WTC11 (cell line): ENCODE measurements at regions not wholly inside any gene's neighbourhood (a gene's known extent, or its start where the extent isn't known, plus 50 kb on each side); places are given as distances from the start of the nearest gene placed in this dataset.
"Not testable (repeated sequence)": the region's sequence is repeated elsewhere in the genome, so short reads cannot be mapped to it uniquely, and the experiment has no call there.

Experiments
- ATAC-seq: fragments of 200-7000 bp; cut with Tn5 transposase; 2 replicates; pipeline ENCODE4 v1.10.0; 2021; ENCODE audit warnings: mild to moderate bottlenecking, moderate library complexity
- CTCF ChIA-PET: fragments of 300-600 bp; sonication (Branson Sonifier 250); formaldehyde crosslinking; loops from one replicate; lab custom pipeline; 2021; ENCODE audit warnings: antibody characterized with exemption; lab: Charles Lee
- POLR2A ChIA-PET: fragments of 350-600 bp; sonication (Branson Sonifier 250); formaldehyde crosslinking; loops from one replicate; lab custom pipeline; 2021; ENCODE audit warnings: antibody characterized with exemption; lab: Charles Lee
- DNase-seq: peaks from one replicate; pipeline ENCODE4 v3.0.0; 2021; ENCODE audit warnings: low spot score
- H3K27ac Mint-ChIP-seq: 2 replicates; pipeline ENCODE4 v1.8.0; 2021; ENCODE audit warnings: mixed read lengths
- H3K27me3 Mint-ChIP-seq: 2 replicates; pipeline ENCODE4 v1.8.0; 2021; ENCODE audit warnings: low read depth, mild to moderate bottlenecking, moderate library complexity, mixed read lengths
- H3K36me3 Mint-ChIP-seq: 2 replicates; pipeline ENCODE4 v1.8.0; 2021; ENCODE audit warnings: mixed read lengths
- H3K4me1 Mint-ChIP-seq: 2 replicates; pipeline ENCODE4 v1.8.0; 2022; ENCODE audit warnings: mixed read lengths
- H3K4me3 Mint-ChIP-seq: 2 replicates; pipeline ENCODE4 v1.8.0; 2021; ENCODE audit warnings: mild to moderate bottlenecking, moderate library complexity, mixed read lengths
- H3K9me3 Mint-ChIP-seq: 2 replicates; pipeline ENCODE4 v1.8.0; 2021; ENCODE audit warnings: mixed read lengths
- CBFB ChIP-seq: sonication (generic); formaldehyde crosslinking; IDR thresholded peaks from 2 replicates; pipeline ENCODE4 v1.8.1; 2022; ENCODE audit warnings: mild to moderate bottlenecking, low read depth, missing genetic modification reagents
- ESRRA ChIP-seq: sonication (generic); formaldehyde crosslinking; IDR thresholded peaks from 2 replicates; pipeline ENCODE4 v1.8.1; 2022; ENCODE audit warnings: mild to moderate bottlenecking, missing genetic modification reagents, borderline replicate concordance
- FOXJ3 ChIP-seq: sonication (generic); formaldehyde crosslinking; IDR thresholded peaks from 2 replicates; pipeline ENCODE4 v1.9.0; 2021; ENCODE audit warnings: missing genetic modification reagents, mild to moderate bottlenecking, borderline replicate concordance
- FOXP1 ChIP-seq: sonication (generic); formaldehyde crosslinking; IDR thresholded peaks from 2 replicates; pipeline ENCODE4 v1.8.0; 2022; ENCODE audit warnings: missing genetic modification reagents, mild to moderate bottlenecking, moderate library complexity, borderline replicate concordance
- GABPB1 ChIP-seq: sonication (generic); formaldehyde crosslinking; IDR thresholded peaks from 2 replicates; pipeline ENCODE4 v1.8.1; 2023; ENCODE audit warnings: mild to moderate bottlenecking, missing genetic modification reagents
- HMGA2 ChIP-seq: fragments of 250-450 bp; sonication (Bioruptor Pico); IDR thresholded peaks from 2 replicates; pipeline ENCODE4 v1.4.0; 2021; ENCODE audit warnings: mild to moderate bottlenecking, moderate library complexity
- MAX ChIP-seq: sonication (generic); formaldehyde crosslinking; IDR thresholded peaks from 2 replicates; pipeline ENCODE4 v1.8.0; 2022; ENCODE audit warnings: mild to moderate bottlenecking, missing genetic modification reagents
- NFE2L1 ChIP-seq: sonication (generic); formaldehyde crosslinking; IDR thresholded peaks from 2 replicates; pipeline ENCODE4 v1.8.1; 2023; ENCODE audit warnings: missing genetic modification reagents
- PRDM15 ChIP-seq: sonication (generic); formaldehyde crosslinking; IDR thresholded peaks from 2 replicates; pipeline ENCODE4 v1.8.0; 2022; ENCODE audit warnings: missing genetic modification reagents
- SMAD3 ChIP-seq: sonication (generic); formaldehyde crosslinking; IDR thresholded peaks from 2 replicates; pipeline ENCODE4 v1.8.0; 2022; ENCODE audit warnings: missing genetic modification reagents, mild to moderate bottlenecking, borderline replicate concordance
- ZNF416 ChIP-seq: fragments of 250-450 bp; sonication (Bioruptor Pico); IDR thresholded peaks from 2 replicates; pipeline ENCODE4 v1.9.0; 2021; ENCODE audit warnings: mild to moderate bottlenecking, inconsistent platforms
- ZNF423 ChIP-seq: fragments of 250-450 bp; sonication (Bioruptor Pico); IDR thresholded peaks from 2 replicates; pipeline ENCODE4 v2.1.2; 2022; ENCODE audit warnings: mild to moderate bottlenecking, moderate library complexity
- ZSCAN18 ChIP-seq: fragments of 250-450 bp; sonication (Bioruptor Pico); IDR thresholded peaks from 2 replicates; pipeline ENCODE4 v2.1.2; 2022; ENCODE audit warnings: mild to moderate bottlenecking, moderate library complexity

- H3K36me3 Mint-ChIP-seq, ATAC-seq, POLR2A ChIA-PET, H3K27me3 Mint-ChIP-seq, H3K4me1 Mint-ChIP-seq, CTCF ChIA-PET, H3K9me3 Mint-ChIP-seq, H3K27ac Mint-ChIP-seq, DNase-seq, H3K4me3 Mint-ChIP-seq: not testable (repeated sequence)
Observed at GRCh38 chrX:10469-11458, 270.4 kb upstream of the PLCXD1 start.

GRCh38 chrX:13821-14443, 267.2 kb upstream of the PLCXD1 start:
- DNase-seq (peak; percentile 74), ATAC-seq (peak; percentile 82)
- H3K27ac Mint-ChIP-seq, H3K36me3 Mint-ChIP-seq, H3K4me1 Mint-ChIP-seq, H3K27me3 Mint-ChIP-seq, POLR2A ChIA-PET, H3K9me3 Mint-ChIP-seq, CTCF ChIA-PET: not testable (repeated sequence)
- peak overlapping the region; percentile 52 for H3K4me3 Mint-ChIP-seq
- TF ChIP-seq PRDM15 (CRISPR knock-in tag) (0 out of 2 replicates have a peak, but pooled peaks have one; percentile 22), ZNF423 (CRISPR knock-in tag) (peak; percentile 81)

- CTCF ChIA-PET, POLR2A ChIA-PET, H3K4me3 Mint-ChIP-seq, H3K27ac Mint-ChIP-seq, H3K4me1 Mint-ChIP-seq, H3K27me3 Mint-ChIP-seq, H3K36me3 Mint-ChIP-seq, H3K9me3 Mint-ChIP-seq: not testable (repeated sequence)
- DNase-seq = peak; percentile 25
- peak; percentile 2 for ATAC-seq
Observed at GRCh38 chrX:14452-14851, 266.7 kb upstream of the PLCXD1 start.

- H3K4me3 Mint-ChIP-seq, H3K36me3 Mint-ChIP-seq, CTCF ChIA-PET, POLR2A ChIA-PET, H3K9me3 Mint-ChIP-seq, H3K27ac Mint-ChIP-seq, H3K4me1 Mint-ChIP-seq: not testable (repeated sequence)
- ATAC-seq = peak; percentile 80
- DNase-seq = peak; percentile 64
- peaks cover 13% of the 10 kb centered on the region for H3K27me3 Mint-ChIP-seq
Observed at GRCh38 chrX:18768-19454, 262.3 kb upstream of the PLCXD1 start.

- CTCF ChIA-PET, H3K27ac Mint-ChIP-seq, H3K9me3 Mint-ChIP-seq, ATAC-seq, DNase-seq, H3K4me1 Mint-ChIP-seq, POLR2A ChIA-PET, H3K4me3 Mint-ChIP-seq, H3K36me3 Mint-ChIP-seq: not testable (repeated sequence)
- H3K27me3 Mint-ChIP-seq = peaks cover 11% of the 10 kb centered on the region
Observed at GRCh38 chrX:19455-19827, 261.7 kb upstream of the PLCXD1 start.

- Mint-ChIP-seq H3K9me3 (no peaks in the 10 kb centered on the region), H3K4me3 (peak overlapping the region; percentile 99), H3K36me3 (no peaks in the 10 kb centered on the region), H3K27ac (no peak overlapping the region; the same call in 1 of the 2 replicates), H3K27me3 (peaks cover 11% of the 10 kb centered on the region), H3K4me1 (peaks cover 7% of the 10 kb centered on the region)
- TF ChIP-seq GABPB1 (CRISPR knock-in tag) (no peak), NFE2L1 (CRISPR knock-in tag) (no peak), ZNF416 (CRISPR knock-in tag) (no peak), SMAD3 (no peak), CBFB (no peak), MAX (no peak), FOXJ3 (CRISPR knock-in tag) (no peak), ESRRA (0 out of 2 replicates have a peak, but pooled peaks have one; percentile 29), ZSCAN18 (CRISPR knock-in tag) (no peak), HMGA2 (CRISPR knock-in tag) (no peak), FOXP1 (CRISPR knock-in tag) (0 out of 2 replicates have a peak, but pooled peaks have one; percentile 24)
- ChIA-PET CTCF (no interaction called here), POLR2A (no interaction called here)
- peak; percentile 51 for ATAC-seq
- peak; percentile 36 for DNase-seq
Observed at GRCh38 chrX:19912-20571, 261.1 kb upstream of the PLCXD1 start.
